Kidney capillary endothelial cell (primary cell): ENCODE measurements at regions not wholly inside any gene's neighbourhood (a gene's known extent, or its start where the extent isn't known, plus 50 kb on each side); places are given as distances from the start of the nearest gene placed in this dataset.
"Not testable (repeated sequence)": the region's sequence is repeated elsewhere in the genome, so short reads cannot be mapped to it uniquely, and the experiment has no call there.

Experiments used
- DNase-seq: peaks from one replicate; pipeline ENCODE4 v3.0.0-alpha.2; 2018; ENCODE audit warnings: low spot score

GRCh38 chr3:191148131-191148530, 50.9 kb upstream of the OSTN start:
- DNase-seq, result no peak

DNA sequence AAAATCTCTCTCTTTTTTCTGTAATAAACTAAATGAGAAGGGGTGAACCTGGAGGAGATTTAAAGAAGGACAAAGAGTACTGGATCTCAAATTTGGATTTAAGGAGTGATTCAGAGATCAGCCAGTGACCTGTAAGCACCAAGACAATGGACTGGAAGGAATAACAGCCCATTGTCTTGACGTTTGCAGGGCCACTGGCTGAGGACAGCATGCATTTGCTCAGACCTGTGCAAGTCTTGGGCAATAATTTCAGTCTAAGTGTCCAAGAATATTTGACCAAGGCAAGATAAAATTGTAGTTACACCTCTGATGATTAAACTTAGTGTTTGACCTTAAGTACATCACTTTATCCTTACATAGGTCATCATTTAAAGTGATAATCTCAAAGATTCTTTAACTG, 55.8 kb upstream of the OSTN start:
- DNase-seq, result peak; percentile 36

GRCh38 chr3:191141728-191142127, 57.3 kb upstream of the OSTN start:
- DNase-seq, result peak; percentile 94

- no peak for DNase-seq
Observed at GRCh38 chr3:191139736-191140135, 59.3 kb upstream of the OSTN start.

- DNase-seq, result no peak
Observed at GRCh38 chr3:191138937-191139336, 60.1 kb upstream of the OSTN start.

- no peak for DNase-seq
Observed at GRCh38 chr3:191137708-191138107, 61.3 kb upstream of the OSTN start.

- peak; percentile 39 for DNase-seq
Observed at GRCh38 chr3:191136347-191136746, 62.7 kb upstream of the OSTN start.

- no peak for DNase-seq
Observed at GRCh38 chr3:191135175-191135574, 63.9 kb upstream of the OSTN start.

GRCh38 chr3:191133359-191133758, 65.7 kb upstream of the OSTN start:
- no peak for DNase-seq

DNA sequence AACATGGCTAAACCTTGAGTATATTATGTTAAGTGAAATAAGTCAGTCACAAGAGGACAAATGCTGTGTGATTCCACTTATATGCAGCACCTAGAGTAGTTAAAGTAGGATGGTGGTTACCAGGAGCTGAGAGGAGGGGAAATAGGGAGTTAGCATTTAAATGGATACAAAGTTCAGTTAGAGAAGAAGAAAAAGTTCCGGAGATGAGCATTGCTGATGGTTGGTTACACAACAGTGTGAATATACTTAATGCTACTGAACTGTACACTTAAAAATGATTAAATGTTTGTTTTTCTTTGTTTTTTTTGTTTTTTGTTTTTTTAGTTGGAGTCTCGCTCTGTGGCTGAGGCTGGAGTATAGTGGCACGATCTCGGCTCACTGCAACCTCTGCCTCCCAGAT, 67.7 kb upstream of the OSTN start:
- no peak for DNase-seq

GRCh38 chr3:191124891-191125290, 74.2 kb upstream of the OSTN start:
- DNase-seq, result not testable (repeated sequence)

GRCh38 chr3:191123946-191124345, 75.1 kb upstream of the OSTN start:
- no peak for DNase-seq

DNA sequence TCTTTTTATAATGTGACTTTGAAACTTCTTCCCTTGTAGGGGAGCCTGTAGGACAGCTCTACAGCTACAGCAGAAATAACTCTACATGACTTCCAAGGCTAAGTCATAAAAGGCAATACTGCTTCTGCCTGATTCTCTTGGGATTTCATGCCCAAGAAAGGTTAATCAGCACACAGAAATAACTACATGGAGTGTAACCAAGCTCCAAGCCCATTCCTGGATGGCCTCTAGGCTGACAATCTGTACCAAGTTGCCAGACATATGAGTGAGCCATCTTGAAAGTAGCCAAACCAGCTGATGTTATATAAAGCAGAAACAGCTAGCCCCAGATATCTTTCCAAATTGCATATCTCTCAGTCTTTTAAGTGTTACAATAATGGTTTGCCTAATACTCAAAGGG, 75.8 kb upstream of the OSTN start:
- no peak for DNase-seq

- DNase-seq, result no peak
Observed at GRCh38 chr3:191120447-191121298, 78.4 kb upstream of the OSTN start.

DNA sequence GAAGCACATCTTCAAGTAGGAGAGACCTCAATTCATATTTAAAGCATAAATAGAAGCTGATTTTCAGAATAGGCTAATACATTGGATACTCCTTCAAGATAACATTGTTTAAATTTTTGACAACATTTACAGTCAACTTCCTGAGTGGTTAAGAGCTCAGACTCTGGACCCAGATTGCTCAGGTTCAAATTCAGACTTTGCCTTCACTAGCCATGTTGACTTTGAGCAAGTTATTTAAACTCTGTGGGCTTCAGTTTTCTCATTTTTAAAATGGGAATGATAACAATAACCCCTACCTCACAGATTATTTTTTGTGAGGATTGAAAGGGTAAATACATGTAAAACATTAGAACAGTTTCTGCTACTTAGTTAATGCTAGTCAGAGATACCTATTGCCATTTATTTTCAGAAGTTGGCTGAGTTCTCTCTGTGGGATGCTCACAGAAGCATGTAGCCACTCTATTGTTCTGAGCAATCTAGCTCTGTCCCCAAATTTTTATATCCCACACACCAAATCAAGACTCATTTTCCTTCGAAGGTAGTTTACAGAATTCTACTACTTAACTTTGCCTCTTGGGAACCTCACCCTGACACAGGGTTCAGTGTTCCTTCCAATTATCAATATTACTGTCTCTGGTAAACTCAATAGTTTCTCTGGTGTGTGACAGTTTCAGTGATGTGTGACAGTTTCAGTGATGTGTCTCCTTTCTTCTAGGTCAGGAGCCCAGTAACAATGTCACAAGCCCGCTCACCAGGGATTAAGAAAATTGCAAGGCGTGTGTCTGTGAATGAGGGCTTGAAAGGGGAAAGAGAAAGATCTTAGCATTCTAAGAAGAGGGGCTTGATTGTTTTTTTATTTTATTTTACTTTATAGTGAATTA, 79.4 kb upstream of the OSTN start:
- no peak for DNase-seq

- DNase-seq, result no peak
Observed at GRCh38 chr3:191111722-191112121, 87.3 kb upstream of the OSTN start.

- DNase-seq, result no peak
Observed at GRCh38 chr3:191105418-191105817, 93.6 kb upstream of the OSTN start.

GRCh38 chr3:191100516-191100915, 98.5 kb upstream of the OSTN start:
- DNase-seq, result no peak

GRCh38 chr3:191094057-191094845, 104.8 kb upstream of the OSTN start:
- no peak for DNase-seq

DNA sequence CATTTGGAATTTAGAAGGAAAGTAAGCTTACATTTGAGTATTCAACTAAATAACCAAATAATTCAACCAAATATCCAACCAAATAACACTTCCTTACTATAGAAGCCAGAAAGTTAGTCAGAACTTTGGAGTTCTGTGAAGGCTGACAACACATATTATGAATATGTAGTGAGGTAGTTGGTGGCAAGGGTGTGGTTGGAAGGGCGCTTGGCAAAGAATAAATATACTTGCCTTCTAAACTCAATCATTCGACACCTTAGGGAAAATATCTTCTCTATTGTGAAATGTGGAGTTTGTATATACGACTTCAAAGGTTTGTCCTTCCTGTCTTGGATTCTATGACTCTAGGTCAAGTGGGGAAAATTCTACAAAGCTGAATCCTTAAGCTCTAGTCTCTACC, 111.7 kb upstream of the OSTN start:
- no peak for DNase-seq

DNA sequence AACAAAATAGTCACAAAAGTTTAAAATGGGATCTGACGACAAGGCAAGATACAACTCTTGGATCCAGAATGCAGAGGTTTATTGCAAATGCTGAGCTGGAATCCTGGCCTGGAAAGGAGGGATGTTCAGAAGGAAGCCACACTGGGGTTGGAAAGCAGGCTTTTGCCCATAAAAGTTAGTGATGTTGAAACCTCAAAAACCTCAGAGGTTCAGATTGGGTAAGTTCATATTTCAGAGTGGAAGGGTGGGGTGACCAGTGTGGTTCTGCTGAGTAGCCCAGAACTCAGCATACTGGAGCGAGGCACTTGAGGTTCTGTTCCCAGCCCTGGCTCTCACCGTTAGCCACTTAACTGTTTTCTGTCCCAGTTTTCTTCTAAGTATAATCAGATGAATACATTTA, 114.0 kb upstream of the OSTN start:
- DNase-seq, result no peak

GRCh38 chr3:191078913-191079312, 120.1 kb upstream of the OSTN start:
- not testable (repeated sequence) for DNase-seq
